ENCODE measurements at regions not wholly inside any gene's neighbourhood (a gene's known extent, or its start where the extent isn't known, plus 50 kb on each side); places are given as distances from the start of the nearest gene placed in this dataset.

DNA sequence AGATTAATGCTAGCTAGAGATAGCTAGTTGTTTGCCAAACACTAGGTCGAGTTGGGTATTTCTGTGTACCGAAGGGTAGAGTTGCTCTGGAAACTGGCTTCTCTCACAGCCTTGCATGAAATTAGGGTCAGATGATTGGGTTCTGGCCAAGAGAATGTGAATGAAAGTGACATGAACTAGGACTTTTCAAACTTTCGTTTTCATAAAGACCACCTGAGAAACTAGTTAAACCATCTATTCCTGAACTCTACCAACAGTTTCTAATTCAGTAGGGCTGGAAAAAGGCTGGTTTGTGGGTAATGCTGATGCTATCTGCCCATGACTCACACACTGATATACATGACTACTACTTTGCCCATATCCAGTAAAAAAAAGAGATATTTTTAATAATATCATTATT is 157.6 kb downstream of the GASK1B start:
- TF ChIP-seq, protein P1, sequence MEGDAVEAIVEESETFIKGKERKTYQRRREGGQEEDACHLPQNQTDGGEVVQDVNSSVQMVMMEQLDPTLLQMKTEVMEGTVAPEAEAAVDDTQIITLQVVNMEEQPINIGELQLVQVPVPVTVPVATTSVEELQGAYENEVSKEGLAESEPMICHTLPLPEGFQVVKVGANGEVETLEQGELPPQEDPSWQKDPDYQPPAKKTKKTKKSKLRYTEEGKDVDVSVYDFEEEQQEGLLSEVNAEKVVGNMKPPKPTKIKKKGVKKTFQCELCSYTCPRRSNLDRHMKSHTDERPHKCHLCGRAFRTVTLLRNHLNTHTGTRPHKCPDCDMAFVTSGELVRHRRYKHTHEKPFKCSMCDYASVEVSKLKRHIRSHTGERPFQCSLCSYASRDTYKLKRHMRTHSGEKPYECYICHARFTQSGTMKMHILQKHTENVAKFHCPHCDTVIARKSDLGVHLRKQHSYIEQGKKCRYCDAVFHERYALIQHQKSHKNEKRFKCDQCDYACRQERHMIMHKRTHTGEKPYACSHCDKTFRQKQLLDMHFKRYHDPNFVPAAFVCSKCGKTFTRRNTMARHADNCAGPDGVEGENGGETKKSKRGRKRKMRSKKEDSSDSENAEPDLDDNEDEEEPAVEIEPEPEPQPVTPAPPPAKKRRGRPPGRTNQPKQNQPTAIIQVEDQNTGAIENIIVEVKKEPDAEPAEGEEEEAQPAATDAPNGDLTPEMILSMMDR (IDR thresholded peaks at IDR 0.05; ENCODE audit: insufficient read depth in 1 of 2, low read depth in 1 of 2, low read length in 1 of 2, severe bottlenecking in 1 of 2, unreplicated experiment in 1 of 2), result no peak
- Mint-ChIP-seq H3K27me3 (ENCODE audit: insufficient read depth, unreplicated experiment) (no peaks in the 10 kb centered on the region), H3K27ac (ENCODE audit: unreplicated experiment) (no peak overlapping the region), H3K9me3 (ENCODE audit: unreplicated experiment) (no peaks in the 10 kb centered on the region), H3K4me1 (ENCODE audit: low read depth, unreplicated experiment) (peaks cover 13% of the 10 kb centered on the region), H3K36me3 (ENCODE audit: insufficient read depth, unreplicated experiment) (no peaks in the 10 kb centered on the region), H3K4me3 (ENCODE audit: unreplicated experiment) (no peak overlapping the region)
- no peak for DNase-seq
- Histone ChIP-seq H3K9me3 (no peaks in the 10 kb centered on the region), H3K4me1 (peaks cover 5% of the 10 kb centered on the region), H3K36me3 (ENCODE audit: control insufficient read depth, insufficient read depth, low read length) (no peaks in the 10 kb centered on the region), H3K4me3 (ENCODE audit: low read depth, low read length) (no peak overlapping the region), H3K27me3 (replicated peaks; ENCODE audit: control insufficient read depth, insufficient read depth, low read length) (no peaks in the 10 kb centered on the region)
- no TSS peak for BruUV-seq (replicated peaks)
- CTCF ChIA-PET, result no interaction called here
- POLR2A ChIA-PET, result no interaction called here
- intact Hi-C loops (cut with micrococcal nuclease; ENCODE audit: unreplicated experiment), result no loop called here

DNA sequence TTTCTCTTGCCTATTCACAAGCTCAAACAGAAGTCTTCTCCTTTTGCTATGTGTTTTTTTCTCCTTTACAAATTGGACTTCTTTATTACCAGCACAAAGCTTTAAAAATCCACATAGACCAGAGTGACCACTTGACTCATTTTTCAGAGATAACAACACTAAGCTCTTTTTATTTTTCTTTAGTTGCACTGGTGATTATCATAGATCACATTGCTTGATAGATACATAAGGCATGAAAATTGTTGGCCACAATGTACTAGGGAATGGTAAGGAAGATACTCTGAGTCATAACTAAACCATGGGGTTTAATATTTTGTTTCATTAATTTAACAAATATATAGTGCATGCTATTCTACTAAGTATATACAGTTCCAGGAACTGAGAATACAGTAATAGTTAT is 159.0 kb downstream of the GASK1B start:
- Histone ChIP-seq H3K36me3 (ENCODE audit: control insufficient read depth, insufficient read depth, low read length) (no peaks in the 10 kb centered on the region), H3K27me3 (replicated peaks; ENCODE audit: control insufficient read depth, insufficient read depth, low read length) (no peaks in the 10 kb centered on the region), H3K9me3 (no peaks in the 10 kb centered on the region), H3K4me1 (no peaks in the 10 kb centered on the region), H3K4me3 (ENCODE audit: low read depth, low read length) (no peak overlapping the region)
- DNase-seq, result no peak
- Mint-ChIP-seq H3K4me1 (ENCODE audit: low read depth, unreplicated experiment) (peaks cover 13% of the 10 kb centered on the region), H3K36me3 (ENCODE audit: insufficient read depth, unreplicated experiment) (no peaks in the 10 kb centered on the region), H3K27me3 (ENCODE audit: insufficient read depth, unreplicated experiment) (no peaks in the 10 kb centered on the region), H3K9me3 (ENCODE audit: unreplicated experiment) (no peaks in the 10 kb centered on the region), H3K27ac (ENCODE audit: unreplicated experiment) (no peak overlapping the region), H3K4me3 (ENCODE audit: unreplicated experiment) (no peak overlapping the region)
- TF ChIP-seq, protein P1 (IDR thresholded peaks at IDR 0.05; ENCODE audit: insufficient read depth in 1 of 2, low read depth in 1 of 2, low read length in 1 of 2, severe bottlenecking in 1 of 2, unreplicated experiment in 1 of 2), result no peak
- no TSS peak for BruUV-seq (replicated peaks)
- ChIA-PET CTCF (no interaction called here), POLR2A (no interaction called here)
- intact Hi-C loops (cut with micrococcal nuclease; ENCODE audit: unreplicated experiment), result no loop called here

DNA sequence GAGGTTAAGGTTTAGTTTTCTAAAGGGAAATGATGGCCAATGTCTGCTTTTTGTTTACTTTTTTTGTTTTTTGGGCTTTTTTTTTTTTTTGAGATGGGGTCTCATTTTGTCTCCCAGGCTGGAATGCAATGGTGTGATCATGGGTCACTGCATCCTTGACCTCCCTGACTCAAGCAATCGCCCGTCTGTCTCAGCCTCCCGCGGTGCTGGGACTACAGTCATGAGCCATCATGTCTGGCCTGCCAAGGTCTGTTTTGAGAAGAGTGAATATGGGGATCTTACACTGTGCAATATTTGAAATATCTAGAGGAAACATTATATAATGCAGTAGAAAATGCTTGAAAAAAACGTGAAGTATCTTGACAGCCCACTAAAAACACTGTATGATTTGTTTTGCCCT is 162.5 kb downstream of the GASK1B start:
- no peak overlapping the region for H3K4me3 Mint-ChIP-seq (ENCODE audit: unreplicated experiment)
- no peaks in the 10 kb centered on the region for H3K36me3 Mint-ChIP-seq (ENCODE audit: insufficient read depth, unreplicated experiment)
- BruUV-seq (replicated peaks), result no TSS peak

More for the DNA sequence above, 162.5 kb downstream of the GASK1B start:
- intact Hi-C loops (cut with micrococcal nuclease; ENCODE audit: unreplicated experiment), result no loop called here
- no peak overlapping the region for H3K4me3 ChIP-seq (ENCODE audit: low read depth, low read length)
- H3K9me3 ChIP-seq, result no peaks in the 10 kb centered on the region
- H3K27me3 Mint-ChIP-seq (ENCODE audit: insufficient read depth, unreplicated experiment), result no peaks in the 10 kb centered on the region
- no peaks in the 10 kb centered on the region for H3K27me3 ChIP-seq (replicated peaks; ENCODE audit: control insufficient read depth, insufficient read depth, low read length)
- no peak for DNase-seq
- ChIA-PET POLR2A (no interaction called here), CTCF (no interaction called here)
- H3K36me3 ChIP-seq (ENCODE audit: control insufficient read depth, insufficient read depth, low read length), result no peaks in the 10 kb centered on the region
- no peaks in the 10 kb centered on the region for H3K9me3 Mint-ChIP-seq (ENCODE audit: unreplicated experiment)
- TF ChIP-seq, protein P1 (IDR thresholded peaks at IDR 0.05; ENCODE audit: insufficient read depth in 1 of 2, low read depth in 1 of 2, low read length in 1 of 2, severe bottlenecking in 1 of 2, unreplicated experiment in 1 of 2), result no peak
- no peak overlapping the region for H3K27ac Mint-ChIP-seq (ENCODE audit: unreplicated experiment)
- no peaks in the 10 kb centered on the region for H3K4me1 Mint-ChIP-seq (ENCODE audit: low read depth, unreplicated experiment)
- no peaks in the 10 kb centered on the region for H3K4me1 ChIP-seq
